ENCODE measurements at regions not wholly inside any gene's neighbourhood (a gene's known extent, or its start where the extent isn't known, plus 50 kb on each side); places are given as distances from the start of the nearest gene placed in this dataset.

DNA sequence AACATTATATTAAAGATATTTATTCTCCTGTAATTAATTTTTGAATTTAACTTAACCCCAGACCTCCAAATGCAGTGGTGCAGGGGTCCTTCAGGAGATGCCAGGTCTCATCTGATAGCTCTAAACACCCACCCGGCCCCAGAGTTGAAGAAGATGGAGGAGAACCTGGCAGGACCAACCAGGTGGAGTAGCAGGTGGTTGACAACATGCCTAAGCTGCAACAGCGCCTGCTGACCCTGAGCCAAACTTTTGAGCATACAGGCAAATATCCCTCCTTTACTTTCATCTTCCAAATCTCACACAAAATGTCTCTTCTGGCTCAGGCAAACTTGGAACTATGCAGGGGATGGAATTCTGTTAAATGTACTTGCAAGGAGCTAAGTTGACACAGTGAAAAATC, 145.3 kb upstream of the TCF21 start:
- TF ChIP-seq SUZ12 (IDR thresholded peaks at IDR 0.05; ENCODE audit: extremely low read depth, insufficient read depth, insufficient read length) (no peak), ZNF274 (IDR thresholded peaks at IDR 0.05; ENCODE audit: low read depth, low read length) (no peak), YY1 (IDR thresholded peaks at IDR 0.05; ENCODE audit: insufficient read depth, insufficient read length) (no peak)
